Activated naive CD4-positive, alpha-beta T cell treated with anti-CD3 and anti-CD28 coated beads, Interleukin-2, amount 50 U/mL, for 72 hours (primary cell): ENCODE measurements at regions not wholly inside any gene's neighbourhood (a gene's known extent, or its start where the extent isn't known, plus 50 kb on each side); places are given as distances from the start of the nearest gene placed in this dataset.

Experiments
- ATAC-seq, 2 donors: fragments of 150-1000 bp; cut with Tn5 transposase; 2 replicates each; pipeline ENCODE4 v1.10.0; 2021; ENCODE audit warnings: mild to moderate bottlenecking in 2 of 2, moderate library complexity in 2 of 2
- DNase-seq, 2 donors: peaks; one replicate each; pipeline ENCODE4 v3.0.0; 2021 to 2022; ENCODE audit warnings: low spot score in 2 of 2
- H3K27ac Mint-ChIP-seq, 2 donors: one replicate each; pipeline ENCODE4 v1.8.0; 2022; ENCODE audit warnings: mild to moderate bottlenecking in 2 of 2, mixed read lengths in 2 of 2
- H3K36me3 Mint-ChIP-seq, 2 donors: one replicate each; pipeline ENCODE4 v1.8.0; 2022; ENCODE audit warnings: mixed read lengths in 2 of 2
- H3K9me3 Mint-ChIP-seq, 2 donors: one replicate each; pipeline ENCODE4 v1.8.0; 2022; ENCODE audit warnings: mixed read lengths in 2 of 2

DNA sequence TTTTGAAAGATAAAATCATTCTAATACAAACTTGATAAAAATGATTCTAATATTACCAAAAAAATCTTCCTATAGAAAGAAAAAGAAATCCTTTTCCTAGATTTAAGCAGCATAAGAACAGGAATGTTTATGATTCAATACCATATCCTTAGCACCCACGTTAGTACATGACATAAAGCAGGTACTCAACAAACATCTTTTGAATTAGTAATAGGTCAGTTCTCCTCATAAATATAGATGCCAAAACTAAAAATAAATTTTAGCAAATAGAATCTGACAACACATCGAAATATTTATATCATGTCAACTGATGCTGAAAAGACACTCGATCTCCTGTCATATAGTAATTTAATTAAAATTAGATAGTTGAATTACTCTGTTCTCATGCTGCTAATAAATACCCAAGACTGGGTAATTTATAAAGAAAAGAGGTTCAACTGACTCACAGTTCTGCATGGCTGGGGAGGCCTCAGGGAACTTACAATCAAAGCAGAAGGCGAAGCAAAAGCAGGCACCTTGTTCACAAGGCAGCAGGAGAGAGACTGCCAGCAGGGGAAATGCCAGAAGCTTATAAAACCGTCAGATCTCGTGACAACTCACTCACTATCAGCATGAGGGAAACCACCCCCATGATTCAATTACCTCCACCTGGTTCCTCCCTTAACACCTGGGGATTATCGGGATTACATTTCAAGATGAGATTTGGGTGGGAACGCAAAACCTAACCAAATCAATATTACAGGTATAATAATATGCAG lies 191.8 kb downstream of the HTR7 start:
- ATAC-seq (no peak), DNase-seq (no peak)
- H3K36me3 Mint-ChIP-seq = no peaks in the 10 kb centered on the region
- no peak overlapping the region for H3K27ac Mint-ChIP-seq
- peaks cover 4 to 6% of the 10 kb centered on the region in 2 donors for H3K9me3 Mint-ChIP-seq

DNA sequence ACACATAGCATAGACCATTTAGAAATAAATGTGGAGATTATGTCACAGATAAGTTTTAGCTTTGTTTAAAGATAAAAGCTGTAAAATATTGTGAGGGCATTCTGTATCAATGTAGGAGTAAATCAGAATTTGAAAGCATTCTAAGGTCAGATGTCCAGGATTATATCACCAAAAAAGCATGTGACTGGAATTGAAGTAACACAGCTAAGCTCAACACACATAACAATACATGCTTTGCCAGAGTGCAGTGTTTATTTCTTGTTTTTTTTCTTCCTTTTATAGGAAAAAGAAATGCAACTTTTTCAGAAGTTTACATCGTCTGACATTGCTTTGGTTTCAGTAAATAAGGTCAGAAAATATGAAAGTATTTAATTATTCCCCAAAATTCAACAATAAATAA lies 183.4 kb downstream of the HTR7 start:
- H3K27ac Mint-ChIP-seq = no peak overlapping the region
- ATAC-seq (no peak), DNase-seq (no peak)
- H3K36me3 Mint-ChIP-seq = no peaks in the 10 kb centered on the region
- no peaks in the 10 kb centered on the region for H3K9me3 Mint-ChIP-seq

DNA sequence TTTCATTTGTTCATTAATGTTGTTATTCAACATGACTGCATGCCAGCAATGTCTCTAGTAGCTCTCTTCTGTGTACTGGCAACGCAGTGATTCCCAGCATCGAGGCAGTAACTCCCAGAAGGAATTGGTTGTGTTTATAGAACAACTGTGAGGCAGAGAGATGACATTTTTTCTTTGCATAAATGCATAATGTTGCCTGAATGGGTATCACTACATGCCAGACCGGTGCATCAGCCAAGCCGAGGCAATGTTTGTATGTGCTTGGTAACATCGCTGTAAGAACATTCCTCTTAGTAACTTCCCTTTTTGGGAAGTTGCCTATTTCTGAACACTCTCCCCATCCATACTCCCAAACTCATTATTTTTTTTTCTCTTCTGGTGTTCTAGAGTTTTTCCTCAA lies 182.9 kb downstream of the HTR7 start:
- ATAC-seq = no peak
- no peak for DNase-seq
- Mint-ChIP-seq H3K27ac (no peak overlapping the region), H3K36me3 (no peaks in the 10 kb centered on the region), H3K9me3 (no peaks in the 10 kb centered on the region)

DNA sequence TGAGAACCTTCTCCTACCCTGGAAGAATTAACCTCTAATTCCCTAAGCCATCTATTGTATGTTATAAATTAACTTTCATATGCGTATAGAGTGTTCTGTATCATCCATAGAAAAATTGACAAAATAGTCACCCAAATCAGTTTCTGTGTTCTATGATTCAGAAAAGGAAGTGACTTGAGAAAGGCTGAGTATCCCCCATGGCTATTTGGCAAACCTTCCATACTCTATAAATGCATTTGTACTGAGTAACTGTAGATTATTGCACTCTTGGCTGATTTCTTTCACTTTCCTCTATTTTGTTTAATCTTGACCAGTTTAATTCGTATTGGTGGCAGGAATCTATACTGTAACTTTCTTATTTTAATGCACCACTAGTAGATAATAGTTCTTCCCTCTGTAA lies 182.2 kb downstream of the HTR7 start:
- DNase-seq (no peak), ATAC-seq (no peak)
- H3K36me3 Mint-ChIP-seq = no peaks in the 10 kb centered on the region
- H3K9me3 Mint-ChIP-seq = no peaks in the 10 kb centered on the region
- no peak overlapping the region for H3K27ac Mint-ChIP-seq
